Omental fat pad (tissue), 3 donors: ENCODE measurements at regions not wholly inside any gene's neighbourhood (a gene's known extent, or its start where the extent isn't known, plus 50 kb on each side); places are given as distances from the start of the nearest gene placed in this dataset.

Experiments
- ATAC-seq: fragments of 150-250 bp; one replicate; pipeline ENCODE4 v1.9.1; 2016; ENCODE audit warnings: mild to moderate bottlenecking, moderate library complexity; ENCODE audit not compliant: low FRiP score
- DNase-seq: peaks from one replicate; pipeline ENCODE4 v3.0.0-alpha.2; 2019; ENCODE audit warnings: low spot score
- CTCF ChIP-seq, 3 donors: fragments of 450-650 bp; IDR thresholded peaks; one replicate each; pipeline ENCODE4 v1.5.1; 2016 to 2017; ENCODE audit warnings: antibody characterized with exemption in 3 of 3, mild to moderate bottlenecking in 3 of 3, moderate library complexity in 2 of 3

- no peak for TF ChIP-seq CTCF (IDR thresholded peaks at IDR 0.05)
- DNase-seq (no peak), ATAC-seq (no peak)
Measured at GRCh38 chr3:74338998-74339397, 275.5 kb downstream of the CNTN3 start.

GRCh38 chr3:74332165-74332564 is 282.3 kb downstream of the CNTN3 start:
- no peak for DNase-seq
- no peak for TF ChIP-seq CTCF (IDR thresholded peaks at IDR 0.05)
- no peak for ATAC-seq

DNA sequence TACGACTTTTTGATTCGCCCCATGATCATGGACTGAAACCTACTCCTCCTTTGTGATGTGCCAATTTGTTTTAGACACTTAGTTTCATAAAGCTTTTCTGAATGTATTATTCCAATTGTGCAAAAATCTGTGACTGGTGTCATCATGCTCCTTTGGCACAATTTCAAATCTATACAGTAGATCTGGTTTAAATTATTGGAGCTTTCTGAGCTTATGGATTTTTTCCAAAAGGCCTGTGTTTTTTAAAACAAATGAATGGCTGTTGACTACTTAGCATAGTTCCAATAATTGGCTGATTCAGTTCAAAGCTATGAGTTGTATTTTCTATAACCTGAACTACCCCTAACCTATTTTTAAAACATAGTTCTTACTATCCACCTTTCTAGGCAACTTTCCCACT is 282.7 kb downstream of the CNTN3 start:
- TF ChIP-seq CTCF (IDR thresholded peaks at IDR 0.05) = no peak
- no peak for ATAC-seq

GRCh38 chr3:74329096-74329495 is 285.4 kb downstream of the CNTN3 start:
- ATAC-seq (no peak), DNase-seq (no peak)
- no peak for TF ChIP-seq CTCF (IDR thresholded peaks at IDR 0.05)

More for the DNA sequence above, 282.7 kb downstream of the CNTN3 start:
- no peak for DNase-seq

DNA sequence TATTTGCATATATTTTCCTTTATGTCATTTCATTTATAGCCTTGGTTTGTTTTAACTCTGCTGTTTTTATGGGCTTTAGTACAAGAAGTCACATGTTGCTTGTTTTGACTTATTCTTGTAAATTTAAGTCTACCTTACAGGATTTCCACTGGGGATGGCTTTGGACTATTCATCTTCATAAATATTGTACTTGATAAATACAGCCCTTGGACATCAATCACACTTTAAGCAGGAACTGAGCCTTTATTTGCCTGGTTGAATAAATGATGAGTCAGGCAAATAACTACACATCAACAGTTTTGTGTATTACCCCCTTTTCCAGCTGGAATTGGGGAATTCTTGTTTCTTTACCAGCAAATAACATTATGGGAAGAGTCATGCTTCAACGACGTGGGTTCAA is 286.0 kb downstream of the CNTN3 start:
- no peak for TF ChIP-seq CTCF (IDR thresholded peaks at IDR 0.05)
- DNase-seq (no peak), ATAC-seq (no peak)

- DNase-seq (no peak), ATAC-seq (no peak)
Measured at GRCh38 chr3:74315291-74315690, 299.2 kb downstream of the CNTN3 start.

GRCh38 chr3:74314696-74315095 is 299.8 kb downstream of the CNTN3 start:
- ATAC-seq (no peak), DNase-seq (no peak)
- no peak for TF ChIP-seq CTCF (IDR thresholded peaks at IDR 0.05)

More at GRCh38 chr3:74315291-74315690, 299.2 kb downstream of the CNTN3 start:
- TF ChIP-seq CTCF (IDR thresholded peaks at IDR 0.05) = no peak
